ENCODE measurements at regions not wholly inside any gene's neighbourhood (a gene's known extent, or its start where the extent isn't known, plus 50 kb on each side); places are given as distances from the start of the nearest gene placed in this dataset.
"Not testable (repeated sequence)": the region's sequence is repeated elsewhere in the genome, so short reads cannot be mapped to it uniquely, and the experiment has no call there.

DNA sequence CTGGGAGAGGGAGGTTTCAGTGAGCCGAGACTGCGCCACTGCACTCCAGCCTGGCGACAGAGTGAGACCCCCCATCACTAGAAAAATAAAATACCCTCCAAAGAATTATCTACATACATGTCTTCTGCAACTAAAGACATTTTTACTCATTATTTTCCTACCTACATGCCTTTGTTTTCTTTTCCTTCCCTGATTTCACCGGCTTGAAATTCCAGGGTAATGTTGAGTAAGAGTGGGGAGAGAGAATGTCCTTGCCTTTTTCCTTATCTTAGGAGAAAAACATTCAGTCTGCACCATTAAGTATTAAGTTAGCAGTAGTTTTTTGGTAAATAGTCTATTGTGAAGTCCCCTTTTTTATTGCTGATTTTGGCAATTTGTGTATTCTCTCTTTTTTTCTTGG, 82.4 kb upstream of the C15orf39 start:
- H3K27me3 Mint-ChIP-seq, H3K27ac Mint-ChIP-seq, H3K9me3 Mint-ChIP-seq, H3K36me3 Mint-ChIP-seq, H3K4me1 Mint-ChIP-seq, H3K4me3 Mint-ChIP-seq: not testable (repeated sequence)

DNA sequence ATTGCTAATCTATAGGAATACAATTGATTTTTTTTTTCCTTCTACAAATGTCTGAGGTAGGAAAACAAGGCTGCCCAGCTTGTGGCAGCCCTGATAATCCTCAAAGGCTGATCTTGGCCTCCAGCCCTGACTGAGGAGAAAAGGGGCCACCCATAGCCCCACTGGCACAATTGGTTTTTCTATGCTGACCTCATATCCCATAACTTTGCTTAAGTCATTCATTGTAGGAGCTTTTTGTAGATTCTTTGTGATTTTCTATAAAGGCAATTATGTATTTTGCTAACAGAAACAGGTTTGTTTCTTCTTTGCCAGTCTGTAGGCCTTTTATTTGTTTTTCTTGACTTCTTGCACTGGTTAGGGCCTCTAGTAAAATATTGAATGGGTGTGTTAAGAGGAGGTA, 80.2 kb upstream of the C15orf39 start:
- Mint-ChIP-seq H3K4me1 (peaks cover 0 to 3% (median 2%) of the 10 kb centered on the region in 3 donors), H3K27ac (no peak overlapping the region), H3K9me3 (peaks cover 0 to 4% (median 0%) of the 10 kb centered on the region in 3 donors)

DNA sequence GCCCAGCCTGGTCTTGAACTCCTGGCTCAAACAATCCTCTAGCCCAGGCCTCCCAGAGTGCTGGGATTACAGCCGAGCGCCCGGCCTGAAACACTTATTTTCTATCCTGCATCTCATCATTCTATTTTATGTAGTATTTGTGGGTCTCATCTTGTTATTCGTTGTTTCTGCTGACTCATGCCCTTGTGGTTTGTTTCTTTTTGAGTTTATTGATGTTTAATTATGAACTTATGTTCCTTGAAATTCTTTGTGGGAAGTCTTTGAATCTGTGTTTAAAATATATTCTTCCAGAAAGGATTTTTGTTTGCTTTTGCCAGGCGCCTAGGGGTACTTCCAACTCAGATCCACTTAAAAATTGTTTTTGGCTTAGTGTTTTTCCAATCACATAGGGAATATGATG, 78.3 kb upstream of the C15orf39 start:
- no peak overlapping the region for H3K27ac Mint-ChIP-seq
- no peaks in the 10 kb centered on the region for H3K27me3 Mint-ChIP-seq
- peaks cover 3 to 5% (median 4%) of the 10 kb centered on the region in 3 donors for H3K4me1 Mint-ChIP-seq
- H3K36me3 Mint-ChIP-seq, result peaks cover 3% of the 10 kb centered on the region
- no peak overlapping the region for H3K4me3 Mint-ChIP-seq
- H3K9me3 Mint-ChIP-seq, result no peaks in the 10 kb centered on the region

More for the DNA sequence above, 80.2 kb upstream of the C15orf39 start:
- H3K27me3 Mint-ChIP-seq, result no peaks in the 10 kb centered on the region
- H3K4me3 Mint-ChIP-seq, result peak overlapping the region in 1 of 4 donors; percentile 3
- peaks cover 5% of the 10 kb centered on the region for H3K36me3 Mint-ChIP-seq

DNA sequence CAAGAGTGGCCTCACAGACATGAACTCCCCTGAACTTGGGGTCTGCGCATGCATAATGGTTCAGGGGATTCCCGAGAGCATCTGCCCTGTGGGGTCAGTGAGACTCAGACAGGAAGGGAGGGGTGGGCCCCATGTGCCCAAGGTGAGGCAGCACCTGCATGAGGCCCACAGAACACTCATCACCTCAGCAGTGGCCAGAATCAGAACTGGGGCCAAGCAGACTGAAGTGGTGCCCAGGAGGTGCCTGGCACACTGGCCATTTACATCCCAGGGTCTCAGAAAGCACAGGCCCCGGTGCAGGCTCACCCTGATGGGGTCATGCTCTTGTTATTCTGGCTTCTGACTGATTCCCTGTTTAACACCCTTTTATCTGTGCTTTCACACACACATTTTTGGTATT, 77.4 kb upstream of the C15orf39 start:
- H3K4me1 Mint-ChIP-seq, H3K9me3 Mint-ChIP-seq, H3K27me3 Mint-ChIP-seq, H3K4me3 Mint-ChIP-seq, H3K36me3 Mint-ChIP-seq: not testable (repeated sequence)
- peak overlapping the region in 1 of 3 donors; percentile 80 for H3K27ac Mint-ChIP-seq

DNA sequence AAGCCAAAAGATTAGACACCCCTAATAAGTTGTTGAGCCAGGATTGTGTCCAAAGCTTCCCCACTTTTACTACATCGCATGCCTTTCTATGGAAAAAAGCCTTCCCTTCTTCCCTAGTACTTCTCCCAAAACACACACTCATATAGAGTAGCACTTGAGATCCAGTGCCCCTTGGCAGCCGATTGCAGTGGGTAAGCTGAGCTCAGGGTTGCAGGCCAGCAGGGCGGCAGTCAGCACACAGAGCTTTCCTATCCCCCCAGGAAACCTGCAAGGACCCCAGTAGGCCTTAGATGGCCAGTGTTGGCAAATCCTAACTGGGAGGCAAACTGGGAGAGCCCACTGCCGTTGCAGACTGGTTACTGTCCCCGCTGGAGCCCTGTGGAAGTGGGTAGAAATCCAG, 75.7 kb upstream of the C15orf39 start:
- peaks cover 11 to 15% (median 13%) of the 10 kb centered on the region in 3 donors for H3K4me1 Mint-ChIP-seq
- no peaks in the 10 kb centered on the region for H3K27me3 Mint-ChIP-seq
- H3K27ac Mint-ChIP-seq, result no peak overlapping the region
- no peak overlapping the region for H3K4me3 Mint-ChIP-seq
- no peaks in the 10 kb centered on the region for H3K9me3 Mint-ChIP-seq
- peaks cover 3% of the 10 kb centered on the region for H3K36me3 Mint-ChIP-seq

DNA sequence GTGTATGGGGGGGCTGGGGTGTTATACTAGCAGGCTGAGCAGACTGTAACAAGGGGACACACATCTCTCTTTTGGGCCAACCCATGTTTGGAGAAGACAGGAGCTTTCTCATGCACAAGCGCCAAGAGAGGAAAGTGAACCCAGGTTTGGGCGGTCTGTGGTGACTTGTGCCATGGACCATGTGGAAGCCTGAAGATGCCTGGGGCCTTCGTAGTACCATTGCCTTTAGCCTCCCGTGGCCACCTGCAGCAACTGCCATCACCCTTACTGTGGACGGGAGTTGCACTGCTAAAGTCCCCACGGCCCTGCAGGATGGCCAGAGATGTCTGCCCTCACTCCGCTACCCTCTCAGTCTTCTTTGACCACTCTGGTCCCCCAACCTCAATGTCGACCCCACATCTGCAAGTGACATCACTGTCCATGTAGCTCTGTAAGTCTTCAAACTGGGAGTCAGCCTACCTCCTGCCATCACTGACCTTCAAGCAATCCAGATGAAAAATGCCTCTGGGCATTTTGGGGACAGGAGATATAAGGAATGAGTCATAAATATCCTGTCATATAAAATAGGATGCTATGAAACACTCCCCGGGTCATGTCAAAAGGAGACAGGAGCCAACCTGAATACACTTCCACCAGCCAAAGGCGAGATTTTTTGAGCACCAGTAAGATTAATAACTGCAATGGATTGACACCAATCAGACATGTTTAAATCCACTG, 74.7 kb upstream of the C15orf39 start:
- Mint-ChIP-seq H3K36me3 (peaks cover 3% of the 10 kb centered on the region), H3K27me3 (no peaks in the 10 kb centered on the region), H3K4me1 (peaks cover 17 to 19% (median 19%) of the 10 kb centered on the region in 3 donors), H3K4me3 (no peak overlapping the region), H3K9me3 (no peaks in the 10 kb centered on the region), H3K27ac (peak overlapping the region in 1 of 3 donors; percentile 80)

DNA sequence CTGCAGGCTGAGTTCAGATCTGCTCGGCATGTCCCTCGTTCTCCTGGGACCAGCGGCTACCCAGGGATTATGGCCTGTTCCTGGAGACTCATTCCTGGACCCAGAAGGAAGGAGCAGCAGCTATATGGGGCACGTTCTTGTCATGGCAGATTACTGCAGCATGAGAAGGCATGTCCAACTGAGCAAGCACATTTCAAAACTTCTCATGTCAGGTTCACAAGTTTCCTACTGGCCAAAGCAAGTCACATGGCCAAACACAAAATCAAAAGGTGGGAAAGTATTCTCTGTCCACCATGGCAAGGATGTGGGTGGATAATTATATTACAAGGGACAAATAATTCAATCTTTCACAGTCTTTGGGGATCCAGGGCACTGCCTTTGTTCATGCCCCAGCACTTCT, 71.9 kb upstream of the C15orf39 start:
- H3K4me1 Mint-ChIP-seq, result peaks cover 18 to 19% (median 18%) of the 10 kb centered on the region in 3 donors
- H3K27ac Mint-ChIP-seq, result peak overlapping the region in 1 of 3 donors; percentile 53
- peak overlapping the region in 1 of 4 donors; percentile 57 for H3K4me3 Mint-ChIP-seq
- H3K36me3 Mint-ChIP-seq, result peaks cover 3% of the 10 kb centered on the region
- H3K27me3 Mint-ChIP-seq, result no peaks in the 10 kb centered on the region
- H3K9me3 Mint-ChIP-seq, result no peaks in the 10 kb centered on the region

DNA sequence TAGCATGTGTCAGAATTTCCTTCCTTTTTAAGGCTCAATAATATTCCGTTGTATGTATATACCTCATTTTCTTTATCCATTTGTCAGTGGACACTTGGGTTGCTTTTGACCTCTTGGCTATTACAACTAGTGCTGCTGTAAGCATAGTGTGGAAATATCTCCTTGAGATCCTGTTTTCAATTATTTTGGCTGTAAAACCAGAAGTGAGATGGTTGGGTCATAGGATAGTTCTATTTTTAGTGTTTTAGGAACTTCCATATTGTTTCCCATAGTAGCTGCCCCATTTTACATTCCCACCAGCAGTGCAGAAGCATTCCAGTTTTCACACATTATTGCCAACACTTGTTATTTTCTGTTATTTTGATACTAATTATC, 70.4 kb upstream of the C15orf39 start:
- Mint-ChIP-seq H3K27ac (peak overlapping the region in 2 of 3 donors; percentile 1 to 28), H3K4me1 (peaks cover 16 to 24% (median 19%) of the 10 kb centered on the region in 3 donors), H3K4me3 (peak overlapping the region; percentile 24 to 94 (median 71)), H3K9me3 (no peaks in the 10 kb centered on the region), H3K36me3 (peaks cover 3% of the 10 kb centered on the region), H3K27me3 (no peaks in the 10 kb centered on the region)

DNA sequence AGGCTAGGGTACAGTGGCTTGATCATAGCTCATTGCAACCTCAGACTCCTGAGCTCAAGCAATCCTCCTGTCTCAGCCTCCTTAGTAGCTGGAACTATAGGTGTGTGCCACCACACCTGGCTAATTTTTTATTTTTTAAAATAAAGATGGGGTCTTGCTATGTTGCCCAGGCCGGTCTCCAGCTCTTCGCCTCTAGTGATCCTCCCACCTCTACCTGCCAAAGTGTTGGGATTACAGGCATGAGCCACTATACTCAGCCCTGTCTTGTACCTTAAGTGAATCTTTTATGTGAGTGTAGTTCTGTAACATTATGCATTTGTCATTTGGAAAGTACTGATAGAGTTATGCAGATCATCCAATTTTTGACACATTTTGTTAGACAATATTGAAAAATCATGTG, 66.9 kb upstream of the C15orf39 start:
- Mint-ChIP-seq H3K4me3 (no peak overlapping the region), H3K4me1 (peaks cover 9 to 21% (median 14%) of the 10 kb centered on the region in 3 donors), H3K36me3 (no peaks in the 10 kb centered on the region), H3K27ac (no peak overlapping the region), H3K9me3 (no peaks in the 10 kb centered on the region), H3K27me3 (peaks cover 1% of the 10 kb centered on the region)

DNA sequence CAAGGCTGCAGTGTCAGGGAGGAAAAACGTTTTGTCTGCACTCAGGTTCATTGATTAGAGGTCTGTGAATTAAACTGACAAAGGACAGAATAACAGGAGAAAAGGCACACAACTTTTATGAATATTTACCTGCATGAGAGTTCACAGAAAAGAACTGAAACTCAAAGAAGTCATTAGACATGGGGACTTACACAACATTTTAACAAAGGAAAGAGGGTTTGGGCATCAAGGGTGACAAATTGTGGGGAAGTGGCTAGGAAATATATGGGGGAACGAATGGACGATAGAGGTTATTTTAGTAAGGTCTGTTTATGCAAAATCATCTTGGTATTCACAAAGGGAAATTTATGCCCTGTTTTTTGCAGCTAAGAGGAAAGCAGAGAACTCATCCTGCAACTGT, 65.6 kb upstream of the C15orf39 start:
- H3K4me3 Mint-ChIP-seq, result no peak overlapping the region
- peaks cover 0 to 4% (median 2%) of the 10 kb centered on the region in 3 donors for H3K9me3 Mint-ChIP-seq
- H3K27me3 Mint-ChIP-seq, result peaks cover 1% of the 10 kb centered on the region
- H3K4me1 Mint-ChIP-seq, result peaks cover 2 to 14% (median 6%) of the 10 kb centered on the region in 3 donors
- H3K27ac Mint-ChIP-seq, result no peak overlapping the region
- H3K36me3 Mint-ChIP-seq, result no peaks in the 10 kb centered on the region

DNA sequence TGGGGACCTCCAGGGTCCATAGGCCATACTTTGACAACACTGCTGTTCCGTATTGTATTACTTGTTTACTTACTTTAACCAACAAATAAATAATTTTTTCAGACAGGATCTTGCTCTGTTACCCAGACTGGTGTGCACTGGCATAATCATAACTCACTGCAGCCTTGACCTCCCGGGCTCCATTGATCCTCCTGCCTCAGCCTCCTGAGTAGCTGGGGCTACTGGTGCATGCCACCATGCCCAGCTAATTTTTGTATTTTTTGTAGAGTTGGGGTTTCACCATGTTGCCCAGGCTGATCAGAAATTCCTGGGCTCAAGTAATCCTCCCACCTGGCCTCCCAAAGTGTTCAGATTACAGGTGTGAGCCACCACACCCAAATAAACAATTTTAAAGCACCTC, 64.9 kb upstream of the C15orf39 start:
- Mint-ChIP-seq H3K27me3 (peaks cover 1% of the 10 kb centered on the region), H3K4me3 (no peak overlapping the region), H3K27ac (peak overlapping the region in 1 of 3 donors; percentile 67), H3K4me1 (peaks cover 0 to 11% (median 3%) of the 10 kb centered on the region in 3 donors), H3K9me3 (peaks cover 0 to 5% (median 2%) of the 10 kb centered on the region in 3 donors), H3K36me3 (no peaks in the 10 kb centered on the region)

DNA sequence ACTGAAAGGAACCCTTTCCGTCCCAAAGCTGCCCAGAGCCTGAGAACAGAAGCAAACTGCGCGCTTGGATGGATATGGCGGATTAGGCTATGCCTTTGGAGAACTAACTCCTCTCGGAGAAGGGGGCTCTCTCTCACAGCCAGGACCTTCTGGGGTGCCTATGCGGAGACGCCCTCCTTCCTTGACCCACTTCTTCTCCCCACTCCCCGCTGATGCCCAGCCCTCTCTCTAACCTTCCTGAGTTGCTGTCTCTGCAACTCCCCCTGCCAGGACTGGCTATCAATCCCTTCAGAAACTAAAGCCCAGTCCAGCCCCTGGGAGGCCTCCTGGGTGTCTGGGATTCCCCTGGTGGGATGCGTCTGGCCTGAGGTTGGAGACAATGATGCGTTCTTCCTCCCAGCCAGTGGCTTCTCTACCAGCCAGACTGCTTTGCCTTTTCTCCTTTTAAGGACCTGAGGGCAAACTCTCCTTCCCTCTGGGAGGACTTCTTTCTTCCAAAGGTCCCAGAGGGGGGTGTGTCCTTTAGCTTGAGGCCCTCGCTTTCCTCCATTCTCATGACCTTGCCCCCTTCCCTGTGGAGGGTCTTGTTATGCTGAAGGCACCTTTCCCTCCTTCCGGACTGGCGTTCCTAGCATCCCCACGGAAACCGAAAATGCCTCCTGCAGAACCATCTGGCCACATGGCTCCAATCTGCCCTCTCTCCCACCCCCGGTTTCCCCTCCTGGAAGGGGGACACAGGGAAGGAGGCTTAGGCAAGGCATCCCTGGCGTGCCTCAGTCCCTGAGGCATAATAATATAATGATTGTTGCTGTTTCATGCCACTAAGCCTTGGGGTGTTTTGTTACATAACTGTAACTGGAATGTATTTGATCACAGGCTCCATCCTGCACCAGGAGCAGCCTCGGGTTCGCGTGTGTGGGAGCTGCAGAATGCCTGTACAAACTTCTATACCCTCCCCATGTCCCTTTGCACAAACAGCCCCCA, 63.4 kb upstream of the C15orf39 start:
- H3K9me3 Mint-ChIP-seq, result peaks cover 4 to 18% (median 10%) of the 10 kb centered on the region in 3 donors
- peaks cover 0 to 10% (median 1%) of the 10 kb centered on the region in 3 donors for H3K4me1 Mint-ChIP-seq
- H3K27ac Mint-ChIP-seq, result no peak overlapping the region
- H3K4me3 Mint-ChIP-seq, result no peak overlapping the region
- H3K36me3 Mint-ChIP-seq, result no peaks in the 10 kb centered on the region
- peaks cover 1% of the 10 kb centered on the region for H3K27me3 Mint-ChIP-seq

DNA sequence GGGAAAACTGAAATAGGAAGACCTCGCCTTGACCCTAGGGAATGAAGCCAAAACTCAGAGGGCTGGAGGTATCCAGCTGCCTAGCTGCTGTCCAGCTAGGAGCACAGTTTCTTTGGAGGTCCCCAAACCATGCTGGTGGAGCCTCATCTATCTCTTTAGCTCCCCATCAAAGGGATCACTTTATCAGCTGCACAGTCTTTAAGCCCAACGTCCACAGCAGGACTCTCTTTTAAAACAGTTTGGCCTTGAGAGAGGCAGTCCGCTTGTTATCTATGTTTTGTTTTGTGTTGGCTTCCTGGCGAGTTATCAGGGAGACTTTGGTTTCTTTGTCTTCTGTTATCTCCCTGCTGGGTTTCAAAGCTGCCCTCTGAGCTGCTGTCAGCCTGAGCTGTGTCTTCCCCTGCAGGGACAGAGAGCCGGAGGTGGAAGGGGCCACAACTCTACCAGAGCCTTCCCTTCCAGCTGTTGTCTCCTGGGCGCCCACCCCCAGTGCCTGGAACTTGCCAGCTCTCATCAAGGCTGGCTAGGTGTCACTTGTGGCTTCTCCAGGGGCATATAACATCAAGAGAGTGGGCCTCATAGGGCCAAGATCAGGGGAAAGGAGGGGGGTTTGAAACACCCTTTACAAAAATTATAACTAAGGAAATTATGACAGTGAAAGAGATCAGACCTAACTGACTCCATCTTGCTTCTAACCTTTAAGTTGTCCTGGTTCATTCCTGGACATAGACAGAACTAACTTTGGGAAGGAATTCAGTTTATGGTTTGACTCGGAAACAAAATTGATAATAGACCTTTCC, 61.4 kb upstream of the C15orf39 start:
- H3K27me3 Mint-ChIP-seq, result peaks cover 1% of the 10 kb centered on the region
- H3K36me3 Mint-ChIP-seq, result no peaks in the 10 kb centered on the region
- H3K9me3 Mint-ChIP-seq, result peaks cover 4 to 19% (median 13%) of the 10 kb centered on the region in 3 donors
- H3K4me1 Mint-ChIP-seq, result peaks cover 0 to 8% (median 1%) of the 10 kb centered on the region in 3 donors
- no peak overlapping the region for H3K27ac Mint-ChIP-seq
- no peak overlapping the region for H3K4me3 Mint-ChIP-seq

DNA sequence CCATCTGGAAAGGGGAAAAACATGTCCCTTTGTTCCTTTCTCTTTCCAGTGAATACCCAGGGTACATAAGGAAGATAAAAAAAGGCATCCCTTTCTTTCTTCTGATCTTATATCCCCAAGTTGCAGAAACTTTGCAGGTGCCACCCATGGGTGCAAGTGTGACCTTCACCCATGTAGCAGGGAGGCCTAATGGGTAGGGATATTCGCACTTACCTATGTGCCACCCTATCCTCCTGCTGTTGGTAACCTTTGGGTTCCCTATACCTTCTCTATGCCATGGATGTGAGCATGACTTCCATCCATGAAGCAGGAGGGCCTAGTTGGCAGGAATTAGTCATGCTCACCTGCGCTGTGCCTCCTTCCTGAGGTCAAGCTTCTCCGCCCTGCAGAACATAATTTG, 59.2 kb upstream of the C15orf39 start:
- peaks cover 1% of the 10 kb centered on the region for H3K27me3 Mint-ChIP-seq
- peaks cover 4 to 19% (median 15%) of the 10 kb centered on the region in 3 donors for H3K9me3 Mint-ChIP-seq
- peak overlapping the region in 1 of 4 donors; percentile 41 for H3K4me3 Mint-ChIP-seq
- no peaks in the 10 kb centered on the region for H3K36me3 Mint-ChIP-seq
- H3K4me1 Mint-ChIP-seq, result no peaks in the 10 kb centered on the region
- no peak overlapping the region for H3K27ac Mint-ChIP-seq

Data from IgD-negative memory B cell (primary cell).